GM21786 (cell line): ENCODE measurements at regions not wholly inside any gene's neighbourhood (a gene's known extent, or its start where the extent isn't known, plus 50 kb on each side); places are given as distances from the start of the nearest gene placed in this dataset.

Experiments
- ATAC-seq: cut with Tn5 transposase; IDR thresholded peaks from one replicate; pipeline ENCODE4 v1.9.1; 2021; ENCODE audit not compliant: unreplicated experiment

- ATAC-seq = no peak
These were observed 100.2 kb downstream of the CYRIA start for GRCh38 chr2:16565481-16565880.

GRCh38 chr2:16561676-16562075 lies 104.0 kb downstream of the CYRIA start:
- ATAC-seq = no peak

GRCh38 chr2:16561251-16561650 lies 104.4 kb downstream of the CYRIA start:
- ATAC-seq = no peak

- ATAC-seq = no peak
These were observed 106.2 kb downstream of the CYRIA start for GRCh38 chr2:16559278-16560067.

- no peak for ATAC-seq
These were observed 111.5 kb downstream of the CYRIA start for GRCh38 chr2:16554060-16554583.

GRCh38 chr2:16553226-16553625 lies 112.4 kb downstream of the CYRIA start:
- peak; percentile 65 for ATAC-seq

- no peak for ATAC-seq
These were observed 113.4 kb downstream of the CYRIA start for GRCh38 chr2:16552202-16552601.

GRCh38 chr2:16548036-16548435 lies 117.6 kb downstream of the CYRIA start:
- ATAC-seq = no peak

GRCh38 chr2:16546128-16546754 lies 119.4 kb downstream of the CYRIA start:
- no peak for ATAC-seq

- ATAC-seq = no peak
These were observed 126.9 kb downstream of the CYRIA start for GRCh38 chr2:16538707-16539106.

- ATAC-seq = no peak
These were observed 128.3 kb downstream of the CYRIA start for GRCh38 chr2:16537347-16537746.

- no peak for ATAC-seq
These were observed 139.4 kb downstream of the CYRIA start for GRCh38 chr2:16526193-16526592.

- no peak for ATAC-seq
These were observed 140.3 kb downstream of the CYRIA start for GRCh38 chr2:16525265-16525887.

- no peak for ATAC-seq
These were observed 141.9 kb downstream of the CYRIA start for GRCh38 chr2:16523711-16524110.

GRCh38 chr2:16522031-16522831 lies 143.4 kb downstream of the CYRIA start:
- ATAC-seq = no peak

GRCh38 chr2:16520891-16521290 lies 144.7 kb downstream of the CYRIA start:
- no peak for ATAC-seq

- no peak for ATAC-seq
These were observed 149.9 kb downstream of the CYRIA start for GRCh38 chr2:16515696-16516095.

GRCh38 chr2:16513626-16514025 lies 152.0 kb downstream of the CYRIA start:
- no peak for ATAC-seq

- no peak for ATAC-seq
These were observed 154.6 kb downstream of the CYRIA start for GRCh38 chr2:16511041-16511440.

- no peak for ATAC-seq
These were observed 156.6 kb downstream of the CYRIA start for GRCh38 chr2:16509042-16509441.

GRCh38 chr2:16508490-16508851 lies 157.2 kb downstream of the CYRIA start:
- no peak for ATAC-seq
